Vagina (tissue), 2 donors: ENCODE measurements at regions not wholly inside any gene's neighbourhood (a gene's known extent, or its start where the extent isn't known, plus 50 kb on each side); places are given as distances from the start of the nearest gene placed in this dataset.

Experiments used
- DNase-seq, 2 donors: peaks; one replicate each; pipeline ENCODE4 v3.0.0-alpha.2; 2017; ENCODE audit errors: extremely low spot score in 2 of 2
- H3K27ac ChIP-seq: fragments of 200-600 bp; sonication (generic); one replicate; pipeline ENCODE4 v1.5.1; 2019
- H3K27me3 ChIP-seq: fragments of 200-600 bp; sonication (generic); one replicate; pipeline ENCODE4 v1.5.1; 2019
- H3K36me3 ChIP-seq, 2 donors: fragments of 200-600 bp; sonication (generic); one replicate each; pipeline ENCODE4 v1.5.1; 2017 to 2019
- H3K4me1 ChIP-seq: fragments of 200-600 bp; sonication (generic); one replicate; pipeline ENCODE4 v1.5.1; 2019
- H3K4me3 ChIP-seq, 2 donors: fragments of 200-600 bp; sonication (generic); 1 replicate in 1 of 2; 2 replicates in 1 of 2; pipeline ENCODE4 v1.5.1; 2016 to 2019
- H3K9me3 ChIP-seq: fragments of 200-600 bp; sonication (generic); one replicate; pipeline ENCODE4 v1.5.1; 2019
- CTCF ChIP-seq, 3 experiments: fragments of 450-650 bp in 2 of 3; fragments of 200-600 bp in 1 of 3; sonication (generic) in 1 of 3; IDR thresholded peaks; one replicate each; pipeline ENCODE4 v1.5.1; 2017 to 2019; ENCODE audit warnings: antibody characterized with exemption in 3 of 3, mild to moderate bottlenecking in 2 of 3, moderate library complexity in 2 of 3
- POLR2A ChIP-seq, 2 donors: fragments of 450-650 bp; IDR thresholded peaks; one replicate each; pipeline ENCODE4 v1.6.1; 2017; ENCODE audit warnings: antibody characterized with exemption in 2 of 2, mild to moderate bottlenecking in 2 of 2, moderate library complexity in 2 of 2
- POLR2AphosphoS5 ChIP-seq, 2 donors: sonication (generic); formaldehyde crosslinking; IDR thresholded peaks; one replicate each; pipeline ENCODE4 v1.9.0; 2017; ENCODE audit warnings: antibody characterized with exemption in 2 of 2, mild to moderate bottlenecking in 2 of 2, low read depth in 1 of 2; ENCODE audit not compliant: insufficient read depth in 1 of 2
- intact Hi-C: fragments of 100-400 bp; cut with DNase I; formaldehyde crosslinking; loops from one replicate; pipeline ENCODE4 v1.15.1; 2023

- no peak for TF ChIP-seq CTCF (IDR thresholded peaks at IDR 0.05)
- TF ChIP-seq POLR2AphosphoS5 (IDR thresholded peaks at IDR 0.05; ENCODE audit: insufficient read depth in 1 of 2, low read depth in 1 of 2): no peak
- no peak for TF ChIP-seq POLR2A (IDR thresholded peaks at IDR 0.05)
- H3K36me3 ChIP-seq: no peaks in the 10 kb centered on the region
Observed at GRCh38 chr15:97479957-97480356, 480.5 kb upstream of the ARRDC4 start.

GRCh38 chr15:97482521-97482920 is 478.0 kb upstream of the ARRDC4 start:
- H3K27me3 ChIP-seq: no peaks in the 10 kb centered on the region
- no peak overlapping the region for H3K4me3 ChIP-seq
- no peak for DNase-seq
- no peaks in the 10 kb centered on the region for H3K9me3 ChIP-seq
- H3K4me1 ChIP-seq: no peaks in the 10 kb centered on the region
- intact Hi-C loops: no loop called here
- no peak overlapping the region for H3K27ac ChIP-seq
- H3K36me3 ChIP-seq: no peaks in the 10 kb centered on the region
- TF ChIP-seq POLR2A (IDR thresholded peaks at IDR 0.05) (no peak), CTCF (IDR thresholded peaks at IDR 0.05) (no peak), POLR2AphosphoS5 (IDR thresholded peaks at IDR 0.05; ENCODE audit: insufficient read depth in 1 of 2, low read depth in 1 of 2) (no peak)

More at GRCh38 chr15:97479957-97480356, 480.5 kb upstream of the ARRDC4 start:
- no peaks in the 10 kb centered on the region for H3K9me3 ChIP-seq
- DNase-seq: no peak
- H3K4me1 ChIP-seq: no peaks in the 10 kb centered on the region
- no peaks in the 10 kb centered on the region for H3K27me3 ChIP-seq
- intact Hi-C loops: no loop called here
- H3K27ac ChIP-seq: no peak overlapping the region
- no peak overlapping the region for H3K4me3 ChIP-seq

- no peak for TF ChIP-seq CTCF (IDR thresholded peaks at IDR 0.05)
- TF ChIP-seq POLR2A (IDR thresholded peaks at IDR 0.05): no peak
- TF ChIP-seq POLR2AphosphoS5 (IDR thresholded peaks at IDR 0.05; ENCODE audit: insufficient read depth in 1 of 2, low read depth in 1 of 2): no peak
Observed at GRCh38 chr15:97483232-97483631, 477.3 kb upstream of the ARRDC4 start.

GRCh38 chr15:97490429-97490828 is 470.1 kb upstream of the ARRDC4 start:
- TF ChIP-seq POLR2A (IDR thresholded peaks at IDR 0.05) (no peak), CTCF (IDR thresholded peaks at IDR 0.05) (no peak), POLR2AphosphoS5 (IDR thresholded peaks at IDR 0.05; ENCODE audit: insufficient read depth in 1 of 2, low read depth in 1 of 2) (no peak)
- H3K36me3 ChIP-seq: no peaks in the 10 kb centered on the region
- no peak overlapping the region for H3K4me3 ChIP-seq
- no peaks in the 10 kb centered on the region for H3K9me3 ChIP-seq
- H3K27ac ChIP-seq: no peak overlapping the region
- H3K4me1 ChIP-seq: no peaks in the 10 kb centered on the region
- intact Hi-C loops: no loop called here
- no peaks in the 10 kb centered on the region for H3K27me3 ChIP-seq
- no peak for DNase-seq

More at GRCh38 chr15:97483232-97483631, 477.3 kb upstream of the ARRDC4 start:
- no peaks in the 10 kb centered on the region for H3K36me3 ChIP-seq
- no peaks in the 10 kb centered on the region for H3K9me3 ChIP-seq
- intact Hi-C loops: no loop called here
- H3K27me3 ChIP-seq: no peaks in the 10 kb centered on the region
- DNase-seq: no peak
- no peak overlapping the region for H3K4me3 ChIP-seq
- no peaks in the 10 kb centered on the region for H3K4me1 ChIP-seq
- no peak overlapping the region for H3K27ac ChIP-seq

GRCh38 chr15:97501291-97501690 is 459.2 kb upstream of the ARRDC4 start:
- Histone ChIP-seq H3K9me3 (no peaks in the 10 kb centered on the region), H3K27me3 (no peaks in the 10 kb centered on the region), H3K36me3 (no peaks in the 10 kb centered on the region), H3K4me3 (no peak overlapping the region), H3K27ac (no peak overlapping the region), H3K4me1 (no peaks in the 10 kb centered on the region)
- intact Hi-C loops: no loop called here
- TF ChIP-seq POLR2AphosphoS5 (IDR thresholded peaks at IDR 0.05; ENCODE audit: insufficient read depth in 1 of 2, low read depth in 1 of 2) (no peak), POLR2A (IDR thresholded peaks at IDR 0.05) (no peak), CTCF (IDR thresholded peaks at IDR 0.05) (no peak)
- no peak for DNase-seq
